Cardiac septum (tissue), 1 donor: ENCODE measurements at regions not wholly inside any gene's neighbourhood (a gene's known extent, or its start where the extent isn't known, plus 50 kb on each side); places are given as distances from the start of the nearest gene placed in this dataset.

Experiments used
- DNase-seq: peaks from one replicate; pipeline ENCODE4 v3.0.0-alpha.2; 2020; ENCODE audit warnings: low spot score
- intact Hi-C: fragments of 100-400 bp; cut with DNase I; formaldehyde crosslinking; loops from one replicate; pipeline ENCODE4 v1.14.0; 2022
- donor health status: DM: no; HTN: no; CAD: no.

DNA sequence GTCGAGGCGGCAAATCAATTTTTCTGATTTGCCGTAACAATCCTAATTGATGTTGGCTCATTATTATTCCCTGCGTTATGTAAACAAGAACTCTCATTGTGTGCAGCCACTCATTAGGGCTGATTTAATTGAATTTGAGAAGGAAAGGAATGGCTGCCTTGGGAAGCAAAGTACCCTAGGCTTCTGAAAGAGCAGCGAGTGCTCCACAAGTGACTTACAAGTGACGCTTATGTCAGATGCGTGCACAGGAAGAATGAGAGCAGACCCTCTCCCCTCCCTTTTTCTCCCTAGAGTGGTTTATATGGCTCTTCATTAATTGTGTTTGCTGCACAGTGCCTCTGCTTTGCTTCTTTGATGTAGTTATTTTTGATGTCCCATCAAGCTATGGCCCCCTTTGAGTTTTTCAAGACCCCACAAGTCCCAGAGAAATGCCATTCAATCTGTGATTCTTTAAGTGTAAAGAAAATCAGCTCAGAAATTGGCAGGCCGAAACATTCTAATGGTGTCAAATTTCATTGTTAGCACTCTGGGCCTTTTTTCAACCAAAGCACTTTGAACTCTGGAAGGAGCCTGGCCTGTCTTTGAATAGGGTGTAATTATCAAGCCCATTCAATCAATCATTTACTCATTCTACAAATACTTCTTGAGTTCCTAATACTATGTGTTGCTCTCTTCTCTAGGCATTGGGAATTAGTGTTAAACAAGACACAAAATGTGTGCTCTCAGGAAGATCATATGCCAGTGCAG lies 86.8 kb upstream of the VAV3 start:
- no peak for DNase-seq
- intact Hi-C loops, result loop anchor here (5.0 kb wide), 1 partner anchor 35 kb away; no protein-coding TSS in a partner anchor

DNA sequence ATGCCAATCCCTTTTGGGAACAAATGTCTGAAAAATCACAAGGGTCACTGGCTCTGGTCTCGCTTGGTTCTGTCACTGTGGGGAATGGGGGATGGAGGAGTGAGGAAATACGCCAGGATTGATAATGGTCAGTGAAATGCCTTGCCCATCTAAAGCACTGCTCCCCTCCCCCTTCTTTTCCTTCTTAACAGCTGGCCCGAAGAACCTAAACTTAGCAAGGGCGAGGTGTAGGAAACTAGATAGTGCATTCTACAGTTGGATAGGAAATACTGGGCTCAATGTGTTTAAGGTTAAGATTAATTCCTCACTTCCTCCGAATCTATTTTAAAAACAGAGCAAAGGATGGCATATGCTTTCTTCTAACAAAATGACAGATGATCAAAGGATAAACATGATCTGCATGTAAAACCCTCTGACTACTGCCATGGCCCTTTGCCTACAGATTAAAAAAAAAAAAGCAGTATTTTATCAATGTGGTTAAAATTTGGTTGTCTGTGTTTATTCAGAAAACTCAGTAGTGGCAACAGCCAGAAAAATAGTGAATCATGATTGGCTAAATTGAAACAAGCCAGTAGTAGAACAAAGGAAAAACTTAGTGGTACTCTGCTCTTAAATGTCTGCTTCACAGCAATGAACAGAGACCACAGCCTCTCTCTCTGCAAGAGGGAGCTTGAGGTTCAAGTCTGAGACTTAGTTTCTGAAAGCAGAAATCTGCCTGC lies 86.1 kb upstream of the VAV3 start:
- intact Hi-C loops, result loop anchor here (5.0 kb wide), 1 partner anchor 34 kb away; no protein-coding TSS in a partner anchor
- no peak for DNase-seq

DNA sequence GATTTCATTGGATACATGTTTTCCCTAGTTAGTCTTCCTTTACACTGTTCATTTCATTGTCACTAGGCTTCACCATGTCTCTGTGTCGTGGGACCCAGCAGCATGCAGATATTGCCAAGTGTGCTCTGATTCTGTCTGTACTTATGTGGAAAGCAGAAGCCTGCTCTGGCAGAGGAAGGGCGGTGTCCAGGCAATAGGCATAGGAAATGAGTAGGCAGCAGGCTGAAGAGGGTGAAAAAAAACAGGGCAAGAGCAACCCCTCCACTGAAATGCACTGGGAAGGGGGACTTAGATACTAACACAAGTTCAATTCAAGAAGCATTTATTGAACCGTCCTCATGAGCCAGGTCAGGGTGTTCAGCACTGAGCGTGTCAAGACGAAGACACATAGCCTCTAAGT lies 85.2 kb upstream of the VAV3 start:
- intact Hi-C loops, result loop anchor here (5.0 kb wide), 1 partner anchor 33 kb away; no protein-coding TSS in a partner anchor
- peak; percentile 80 for DNase-seq

DNA sequence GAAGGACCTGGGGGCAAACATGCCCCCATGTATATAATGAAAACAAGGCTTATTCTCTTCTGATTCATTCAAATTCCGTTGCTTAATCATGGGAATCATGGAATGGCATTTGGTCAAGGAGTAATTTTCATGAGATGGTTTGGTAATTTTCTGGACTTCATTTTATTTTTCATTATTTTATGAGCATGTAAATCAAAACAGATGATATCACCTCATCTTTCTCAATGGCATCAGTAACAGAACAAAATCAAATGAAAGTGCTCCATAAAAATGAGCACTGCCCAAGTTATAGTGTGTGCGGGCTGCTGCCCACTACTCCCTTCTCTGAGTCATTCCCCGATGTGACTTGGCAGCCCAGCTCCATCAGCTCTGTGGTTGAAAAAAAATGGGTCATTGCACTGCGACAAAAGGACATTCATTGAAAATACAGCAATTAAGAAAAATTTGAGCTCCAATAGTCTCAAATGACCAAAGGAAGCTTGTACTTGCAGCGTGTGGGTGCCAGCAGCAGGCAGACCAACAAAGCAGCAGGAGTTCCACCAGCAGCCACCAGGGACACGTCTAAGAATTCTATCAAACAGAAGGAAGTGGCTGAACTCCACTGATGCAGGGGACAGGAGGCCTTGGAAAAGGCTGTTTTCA lies 84.3 kb upstream of the VAV3 start:
- intact Hi-C loops, result loop anchor here (5.0 kb wide), 1 partner anchor 73 kb away; no protein-coding TSS in a partner anchor
- DNase-seq, result no peak

DNA sequence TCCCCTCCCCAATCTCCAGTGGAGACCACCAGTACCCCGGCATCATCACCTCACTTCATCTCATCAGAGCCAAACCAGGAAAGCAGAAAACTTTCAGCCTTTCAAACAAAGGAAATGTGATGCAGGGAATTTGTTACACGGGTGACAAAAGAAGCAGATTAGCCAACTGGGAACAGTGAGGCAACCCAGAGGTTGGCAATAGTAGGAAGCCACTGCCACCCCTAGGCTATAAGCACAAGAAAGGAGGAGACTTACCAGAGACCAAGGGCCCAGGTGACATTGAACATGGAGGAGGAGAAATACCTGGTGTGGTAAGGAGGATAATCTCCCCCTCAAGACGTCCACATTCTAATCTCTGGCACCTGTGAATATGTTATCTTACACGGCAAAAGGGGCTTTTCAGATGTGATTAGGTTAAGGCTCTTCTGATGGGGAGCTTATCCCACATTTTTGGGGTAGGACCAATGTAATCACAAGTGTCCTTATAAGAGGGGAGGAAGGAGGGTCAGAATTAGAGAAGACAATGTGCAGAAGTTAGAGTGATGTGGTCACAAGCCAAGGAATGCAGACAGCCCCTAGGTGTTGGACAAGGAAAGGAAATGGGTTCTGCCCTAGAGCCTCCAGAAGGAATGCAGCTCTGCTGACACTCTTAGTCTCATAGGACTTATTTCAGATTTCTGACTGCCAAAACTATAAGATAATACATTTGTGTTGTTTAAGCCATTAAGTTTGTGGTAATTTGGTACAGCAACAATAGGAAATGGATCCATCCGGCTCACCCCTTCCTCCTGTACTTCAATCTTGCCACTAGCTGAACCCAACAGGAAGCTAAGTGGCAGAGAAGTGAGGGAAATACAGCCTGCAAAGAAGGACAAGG lies 83.6 kb upstream of the VAV3 start:
- intact Hi-C loops, result loop anchor here (5.0 kb wide), 1 partner anchor 74 kb away; no protein-coding TSS in a partner anchor

DNA sequence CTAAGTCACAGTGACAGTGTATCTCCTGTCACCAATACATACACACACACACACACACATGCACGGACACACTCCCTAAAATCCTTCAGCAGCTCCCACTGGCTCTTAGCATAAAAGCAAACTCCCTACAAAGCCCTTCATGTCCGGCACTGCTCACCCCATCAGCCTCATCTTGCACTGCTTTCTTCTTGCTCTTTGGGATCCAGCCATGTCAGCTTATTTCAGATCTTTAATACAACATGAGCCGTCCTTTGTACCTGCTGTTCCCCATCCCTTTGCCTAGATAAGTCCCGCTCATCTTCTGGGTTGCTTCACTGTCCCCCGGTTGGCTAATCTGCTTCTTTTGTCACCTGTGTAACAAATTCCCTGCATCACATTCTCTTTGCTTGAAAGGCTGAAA lies 82.1 kb upstream of the VAV3 start:
- intact Hi-C loops, result loop anchor here (5.0 kb wide), 1 partner anchor 75 kb away; no protein-coding TSS in a partner anchor
- no peak for DNase-seq

More for the DNA sequence above, 83.6 kb upstream of the VAV3 start:
- DNase-seq, result no peak

DNA sequence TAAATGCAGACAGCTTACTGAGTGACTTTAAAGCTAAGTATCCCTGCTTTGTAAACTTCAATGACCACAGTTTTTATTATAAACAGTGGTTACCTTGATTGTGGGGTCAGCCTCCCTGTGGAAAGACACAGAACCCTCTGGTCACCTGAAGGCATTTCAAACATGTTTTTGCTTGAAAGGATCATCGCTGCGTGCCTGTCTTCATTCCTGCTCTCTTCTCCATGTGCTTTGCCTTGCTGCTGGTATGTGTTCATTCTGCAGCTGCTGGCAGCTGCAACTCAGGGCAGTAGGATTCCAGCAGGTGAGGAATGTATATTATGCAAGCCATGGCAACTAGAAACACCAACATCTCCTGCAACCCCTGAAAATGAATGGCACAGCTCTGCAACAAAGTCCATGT lies 81.0 kb upstream of the VAV3 start:
- intact Hi-C loops, result loop anchor here (5.0 kb wide), 1 partner anchor 76 kb away; no protein-coding TSS in a partner anchor
- DNase-seq, result no peak

DNA sequence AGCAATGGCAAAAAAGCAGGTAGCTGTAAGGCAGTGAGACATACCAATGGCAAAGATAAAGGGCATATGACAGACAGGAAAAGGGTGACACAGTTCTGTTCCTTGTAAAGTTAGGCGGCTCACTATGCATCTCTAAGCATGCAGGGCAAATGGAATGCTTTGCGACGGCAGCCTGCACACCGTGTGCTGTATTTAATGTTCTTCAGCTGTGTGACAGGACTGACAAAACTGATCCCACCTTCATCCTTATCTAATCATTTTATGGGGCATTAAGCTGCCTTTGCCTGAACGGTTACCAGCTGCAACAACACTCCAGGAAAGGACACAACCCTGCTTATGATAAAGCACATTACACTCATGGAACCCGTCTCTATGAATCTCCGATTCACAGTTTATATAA lies 80.5 kb upstream of the VAV3 start:
- no peak for DNase-seq
- intact Hi-C loops, result loop anchor here (5.0 kb wide), 1 partner anchor 77 kb away; no protein-coding TSS in a partner anchor

DNA sequence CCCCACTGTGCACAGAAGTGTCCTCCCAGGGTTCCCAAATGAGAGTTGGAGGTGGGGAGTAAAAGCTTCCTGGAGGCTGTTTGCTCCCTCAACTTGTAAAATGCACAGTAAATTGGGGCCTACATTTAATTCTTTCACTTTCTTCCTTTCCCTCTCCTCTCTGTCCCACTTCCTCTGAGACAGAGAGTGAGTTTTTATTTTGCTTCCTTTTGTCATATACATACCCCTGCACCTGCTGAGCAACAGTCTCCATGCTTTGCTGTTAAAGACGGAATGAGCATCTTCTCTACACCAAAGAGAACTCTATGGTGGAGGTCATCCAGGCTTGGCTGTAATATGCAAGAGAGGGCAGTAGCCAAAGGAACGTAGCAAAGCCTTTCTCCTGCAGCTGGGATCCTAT lies 79.3 kb upstream of the VAV3 start:
- no peak for DNase-seq
- intact Hi-C loops, result no loop called here

DNA sequence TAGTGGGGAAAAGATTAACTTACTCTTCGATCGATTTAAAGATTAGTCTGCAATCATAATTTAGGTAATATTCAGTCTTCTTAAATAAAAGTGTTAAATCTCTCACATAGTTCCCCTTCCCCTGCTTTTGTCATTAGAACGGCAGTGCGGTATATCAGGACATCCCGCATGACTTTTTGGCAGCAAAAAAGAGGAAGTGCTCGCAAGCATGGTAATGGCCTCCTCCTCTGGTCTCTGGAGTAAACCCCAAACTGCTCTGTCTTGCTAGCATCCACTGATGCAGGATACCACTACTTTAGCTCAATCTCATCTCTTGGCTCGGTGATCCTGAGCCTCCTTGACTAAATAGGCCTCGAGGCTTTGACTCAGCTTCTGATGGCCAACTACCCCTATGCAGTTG lies 78.7 kb upstream of the VAV3 start:
- intact Hi-C loops, result no loop called here
- no peak for DNase-seq

DNA sequence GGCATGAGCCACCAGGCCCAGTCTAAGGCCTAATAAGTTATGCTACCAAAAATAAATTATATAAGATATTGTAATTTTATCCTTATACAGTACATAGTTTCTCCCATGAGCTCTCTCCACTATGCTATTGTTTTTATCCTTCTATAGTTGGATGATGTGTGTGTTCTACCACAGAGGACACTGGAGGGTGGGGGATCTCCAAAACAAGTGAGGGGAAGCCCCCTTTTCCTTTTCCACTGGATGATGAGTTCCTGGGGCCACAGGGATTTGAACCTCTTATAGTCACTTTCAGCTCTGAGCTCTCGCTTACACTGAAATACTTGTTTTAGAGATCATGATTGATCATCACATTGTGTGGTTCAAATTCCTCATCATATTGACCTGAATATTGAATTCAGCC lies 77.6 kb upstream of the VAV3 start:
- intact Hi-C loops, result no loop called here
- no peak for DNase-seq

DNA sequence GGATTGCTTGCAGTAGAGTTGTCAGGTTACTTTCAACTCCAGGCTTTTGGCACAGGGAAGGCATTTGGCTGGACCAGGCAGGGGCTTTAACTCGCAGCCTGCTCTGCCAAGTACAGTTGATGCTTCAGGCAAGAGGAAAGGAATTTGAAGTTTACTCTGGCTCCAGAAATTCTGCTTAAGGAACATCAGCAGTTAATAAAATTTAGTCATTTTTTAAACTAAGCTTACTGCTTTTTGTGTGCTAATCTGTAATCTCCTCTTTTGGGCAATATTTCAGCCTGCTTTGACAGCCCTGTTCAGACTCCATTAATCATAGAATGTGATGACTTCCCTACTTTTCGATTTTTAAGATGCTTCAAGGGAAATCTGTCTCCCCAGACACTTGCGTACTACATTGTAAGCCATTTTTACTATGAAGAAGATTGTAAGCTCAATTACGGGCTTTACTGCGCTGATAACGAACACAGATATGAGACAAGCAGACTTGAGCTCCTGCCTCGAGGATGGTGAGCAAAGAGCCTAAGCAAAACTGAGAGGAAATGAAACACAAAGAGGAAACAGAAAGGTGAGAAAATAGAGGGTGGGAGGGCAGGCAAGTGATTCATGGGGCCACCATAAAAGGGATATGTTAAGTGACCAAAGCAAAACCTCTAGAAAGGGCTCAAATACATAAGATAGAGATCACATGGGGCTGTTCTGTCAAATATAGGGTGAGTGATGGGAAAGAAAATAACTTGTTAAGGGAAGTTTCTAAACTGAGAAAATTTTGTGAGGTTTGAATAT lies 76.6 kb upstream of the VAV3 start:
- DNase-seq, result no peak
- intact Hi-C loops, result no loop called here

DNA sequence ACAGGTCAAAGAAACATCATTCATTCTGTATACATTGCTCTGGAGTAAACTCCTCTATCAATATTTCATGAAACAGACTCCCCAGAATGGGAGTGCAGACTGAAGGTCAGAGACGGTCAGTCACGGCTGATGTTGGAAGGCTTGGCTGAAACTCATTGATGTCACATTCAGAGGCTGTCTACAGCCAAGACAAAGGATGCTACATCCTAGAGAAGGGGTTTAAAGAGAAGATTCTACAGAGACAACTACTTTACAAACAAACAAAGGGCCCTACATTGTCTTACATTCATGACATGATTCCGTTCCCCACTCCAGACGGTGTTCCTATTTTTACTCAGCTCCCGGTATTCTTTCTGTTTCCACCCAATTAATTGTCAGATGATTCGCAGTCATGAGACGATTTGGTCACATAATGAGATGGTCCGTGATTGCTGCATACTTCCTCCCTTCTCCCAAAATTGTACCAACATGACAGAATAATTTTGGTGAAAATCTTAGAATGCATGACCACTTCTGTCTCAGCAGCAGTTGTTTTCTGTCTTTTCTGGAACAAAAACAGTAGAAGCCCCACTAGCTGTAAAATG lies 73.8 kb upstream of the VAV3 start:
- no peak for DNase-seq
- intact Hi-C loops, result no loop called here

DNA sequence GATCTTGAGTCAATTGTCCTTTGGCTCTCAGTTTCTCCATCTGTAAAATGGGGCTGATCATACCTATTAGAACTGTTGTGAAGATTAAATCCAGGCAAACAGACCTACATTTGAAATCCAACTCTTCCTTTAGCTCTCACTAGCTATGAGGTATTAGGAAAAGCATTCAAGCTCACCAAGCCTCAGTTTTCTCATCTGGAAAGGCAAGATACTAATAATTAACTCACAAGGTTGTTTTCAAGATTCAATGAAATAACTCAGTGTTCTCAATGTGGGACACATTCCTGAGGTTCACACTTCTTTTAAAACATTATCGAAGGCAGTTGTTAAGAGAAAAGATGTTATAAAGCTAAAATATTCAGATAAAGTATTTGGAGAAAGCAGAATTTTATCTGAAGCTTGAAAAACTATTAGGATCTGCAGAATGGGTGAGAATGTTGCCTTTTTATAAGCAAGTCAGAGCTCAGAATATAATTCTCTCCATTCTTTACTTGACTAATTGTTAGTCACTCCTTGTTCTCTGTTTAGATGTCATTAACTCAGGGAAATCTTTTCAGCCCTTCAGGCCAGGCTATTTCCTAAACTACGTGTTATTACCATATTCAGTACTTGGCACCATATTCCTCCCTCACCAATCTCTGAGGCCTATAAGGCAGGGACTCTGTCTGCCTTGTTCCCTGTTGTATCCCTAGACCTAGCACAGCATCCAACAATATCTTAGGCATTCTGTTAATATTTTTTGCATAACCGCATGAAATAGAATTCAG lies 72.0 kb upstream of the VAV3 start:
- no peak for DNase-seq
- intact Hi-C loops, result no loop called here

DNA sequence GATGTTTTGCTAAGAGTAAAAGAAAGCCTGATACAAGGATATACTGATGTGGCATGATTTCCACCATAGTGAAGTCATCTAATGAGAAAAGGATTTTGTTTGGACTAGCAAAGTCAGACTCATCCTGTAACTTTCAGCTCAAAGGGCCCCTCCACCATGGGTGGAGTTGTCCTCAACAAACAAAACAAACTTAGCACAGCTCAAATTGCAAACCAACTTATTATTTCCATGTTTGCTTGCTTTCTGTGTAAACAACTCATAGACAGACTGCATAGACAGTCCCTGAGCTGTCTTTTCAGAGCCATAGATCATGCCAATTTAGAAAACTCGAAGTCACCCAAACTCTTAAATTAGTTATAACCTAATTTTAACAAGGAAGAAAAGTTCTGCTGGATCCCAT lies 69.4 kb upstream of the VAV3 start:
- intact Hi-C loops, result no loop called here
- DNase-seq, result no peak

DNA sequence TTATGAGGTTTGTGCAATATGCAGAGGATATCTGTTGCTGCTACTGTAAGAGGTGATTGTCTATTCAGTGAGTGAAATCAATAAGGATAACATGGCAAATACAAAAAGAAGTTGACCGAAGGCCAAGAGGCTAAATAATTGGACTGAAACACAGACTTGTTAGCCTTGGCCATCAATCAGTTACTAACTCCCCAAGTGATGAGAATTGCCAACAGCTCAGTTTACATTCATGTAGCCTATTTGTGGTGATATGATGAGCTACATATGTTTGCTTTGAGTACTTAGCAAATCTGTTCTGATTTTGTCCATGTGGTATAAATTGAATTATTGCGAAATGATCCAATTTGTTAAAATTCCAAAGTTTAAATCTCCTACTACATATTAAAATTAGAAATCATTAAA lies 68.6 kb upstream of the VAV3 start:
- intact Hi-C loops, result no loop called here
- no peak for DNase-seq

DNA sequence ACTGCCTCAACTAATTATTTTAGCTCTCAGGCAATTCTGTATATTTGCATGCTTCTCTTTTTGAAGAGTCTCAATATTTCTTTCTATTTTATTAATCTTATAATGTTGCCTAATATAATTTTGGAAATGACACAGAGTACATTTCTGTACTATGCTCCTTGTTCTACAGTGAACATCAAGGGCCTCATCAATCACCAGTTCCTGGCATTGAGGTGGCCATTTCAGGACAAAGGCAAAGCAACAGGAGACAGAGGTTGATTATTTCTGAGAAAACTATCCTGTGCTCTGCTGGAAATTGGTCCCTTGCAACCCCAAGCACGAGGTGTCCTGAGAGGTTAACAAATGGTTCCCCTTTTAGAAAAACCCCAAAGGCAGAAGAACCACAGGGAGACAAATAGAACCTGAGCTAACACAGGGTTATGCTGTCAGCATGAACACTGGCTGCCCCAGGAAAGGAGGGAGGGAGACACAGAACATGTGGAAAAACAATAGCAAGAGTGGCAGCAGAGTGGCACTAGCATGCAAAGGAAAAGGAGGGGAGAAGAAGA lies 63.9 kb upstream of the VAV3 start:
- no peak for DNase-seq
- intact Hi-C loops, result no loop called here
